A673 (cell line): ENCODE measurements at regions not wholly inside any gene's neighbourhood (a gene's known extent, or its start where the extent isn't known, plus 50 kb on each side); places are given as distances from the start of the nearest gene placed in this dataset.

Source experiments
- BruUV-seq: library from RNA; stranded (reverse); fragments of 400-500 nt; replicated peaks from 2 replicates; lab custom pipeline; 2021; lab: Mats Ljungman, UMichigan
- CTCF ChIA-PET: fragments of 300-600 bp; sonication (Branson Sonifier 250); formaldehyde crosslinking; loops from one replicate; lab custom pipeline; 2022; ENCODE audit warnings: antibody characterized with exemption; lab: Charles Lee
- POLR2A ChIA-PET: fragments of 300-600 bp; sonication (Branson Sonifier 250); formaldehyde crosslinking; loops from one replicate; lab custom pipeline; 2022; ENCODE audit warnings: antibody characterized with exemption; ENCODE audit not compliant: low non-redundant PET; lab: Charles Lee
- DNase-seq: peaks from one replicate; pipeline ENCODE4 v3.0.0-alpha.2; 2015; ENCODE audit warnings: low spot score
- H3K27ac ChIP-seq: fragments of 200-600 bp; sonication (generic); 2 replicates; pipeline ENCODE4 v1.5.1; 2016; ENCODE audit warnings: mixed run types, low read depth, mild to moderate bottlenecking, mixed read lengths, antibody characterized with exemption, low read length; ENCODE audit not compliant: poor library complexity, severe bottlenecking
- H3K27me3 ChIP-seq: fragments of 200-600 bp; sonication (generic); replicated peaks from 2 replicates; pipeline ENCODE4 v1.6.1; 2017; ENCODE audit warnings: mixed run types, low read depth, mild to moderate bottlenecking, mixed read lengths, antibody characterized with exemption, low read length; ENCODE audit not compliant: insufficient read depth, poor library complexity
- H3K36me3 ChIP-seq: fragments of 200-600 bp; sonication (generic); 2 replicates; pipeline ENCODE4 v1.6.1; 2016; ENCODE audit warnings: mixed run types, mild to moderate bottlenecking, mixed read lengths, antibody characterized with exemption, low read length; ENCODE audit not compliant: insufficient read depth, poor library complexity, severe bottlenecking
- H3K4me1 ChIP-seq: fragments of 200-600 bp; sonication (generic); 2 replicates; pipeline ENCODE4 v1.6.1; 2017; ENCODE audit warnings: mixed run types, mild to moderate bottlenecking, mixed read lengths, antibody characterized with exemption, low read length; ENCODE audit not compliant: insufficient read depth, poor library complexity, severe bottlenecking
- H3K4me3 ChIP-seq: fragments of 200-600 bp; sonication (generic); 2 replicates; pipeline ENCODE4 v1.5.1; 2016; ENCODE audit warnings: low read depth, mixed run types, mild to moderate bottlenecking, mixed read lengths, low read length; ENCODE audit not compliant: poor library complexity, severe bottlenecking
- H3K9me3 ChIP-seq: fragments of 200-600 bp; sonication (generic); 2 replicates; pipeline ENCODE4 v1.6.1; 2016; ENCODE audit warnings: mixed run types, low read depth, mild to moderate bottlenecking, mixed read lengths, antibody characterized with exemption, low read length; ENCODE audit not compliant: poor library complexity, severe bottlenecking
- EZH2 ChIP-seq: fragments of 200-600 bp; sonication (generic); IDR thresholded peaks from 2 replicates; pipeline ENCODE4 v1.6.1; 2017; ENCODE audit warnings: borderline replicate concordance, low read depth, mild to moderate bottlenecking, mixed read lengths, antibody characterized with exemption, low read length; ENCODE audit not compliant: poor library complexity, severe bottlenecking
- intact Hi-C: fragments of 100-400 bp; cut with micrococcal nuclease; formaldehyde crosslinking; loops from one replicate; pipeline ENCODE4 v1.10.0; 2022; ENCODE audit not compliant: unreplicated experiment
- TF ChIP-seq, protein P1 (sequence below): fragments of 300-800, 200-600 bp; sonication (generic); conservative IDR thresholded peaks from 2 replicates; pipeline ENCODE4 v1.5.1; 2017; ENCODE audit warnings: low read depth, mild to moderate bottlenecking, antibody characterized with exemption, low read length, moderate library complexity, mixed read lengths

DNA sequence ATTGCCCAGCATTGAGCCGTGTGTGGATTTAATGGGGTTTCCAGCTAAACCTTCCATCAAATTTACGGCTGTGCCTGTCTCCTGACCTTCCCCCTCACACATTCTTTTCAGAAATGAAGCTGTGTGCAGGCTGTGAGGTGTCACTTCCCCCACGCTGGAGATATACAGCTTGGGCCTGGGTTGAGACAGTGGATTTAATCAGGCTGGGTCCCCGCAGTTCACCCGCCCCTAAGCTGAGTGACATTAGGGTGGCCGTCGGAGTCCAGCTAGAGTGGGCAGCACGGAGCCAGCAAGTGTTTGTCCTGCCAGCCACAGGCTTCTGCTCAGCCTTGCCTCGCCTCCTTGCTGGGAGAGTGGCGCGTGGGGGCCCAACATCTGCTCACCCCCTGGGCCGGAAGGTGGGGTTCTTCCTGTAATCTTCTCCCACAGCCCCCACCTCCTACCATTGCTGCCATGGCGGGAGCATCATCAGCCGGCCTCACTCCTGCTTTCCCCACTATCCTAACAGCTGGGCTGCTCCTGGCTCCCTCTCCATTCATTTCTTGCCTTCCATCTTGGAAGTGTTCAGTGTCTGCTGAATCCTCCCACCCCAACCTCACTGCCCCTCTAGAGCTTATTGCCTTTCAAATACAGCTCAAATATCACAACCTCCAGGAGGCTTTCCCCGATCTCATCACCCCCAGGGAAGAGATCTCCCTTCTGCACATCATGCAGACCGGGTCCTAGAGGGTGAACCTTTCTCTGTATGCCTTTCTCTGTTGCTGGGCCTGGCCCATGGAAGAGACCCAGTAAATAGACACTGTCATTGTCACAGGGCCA, 149.0 kb downstream of the GLI2 start:
- TF ChIP-seq, protein P1, sequence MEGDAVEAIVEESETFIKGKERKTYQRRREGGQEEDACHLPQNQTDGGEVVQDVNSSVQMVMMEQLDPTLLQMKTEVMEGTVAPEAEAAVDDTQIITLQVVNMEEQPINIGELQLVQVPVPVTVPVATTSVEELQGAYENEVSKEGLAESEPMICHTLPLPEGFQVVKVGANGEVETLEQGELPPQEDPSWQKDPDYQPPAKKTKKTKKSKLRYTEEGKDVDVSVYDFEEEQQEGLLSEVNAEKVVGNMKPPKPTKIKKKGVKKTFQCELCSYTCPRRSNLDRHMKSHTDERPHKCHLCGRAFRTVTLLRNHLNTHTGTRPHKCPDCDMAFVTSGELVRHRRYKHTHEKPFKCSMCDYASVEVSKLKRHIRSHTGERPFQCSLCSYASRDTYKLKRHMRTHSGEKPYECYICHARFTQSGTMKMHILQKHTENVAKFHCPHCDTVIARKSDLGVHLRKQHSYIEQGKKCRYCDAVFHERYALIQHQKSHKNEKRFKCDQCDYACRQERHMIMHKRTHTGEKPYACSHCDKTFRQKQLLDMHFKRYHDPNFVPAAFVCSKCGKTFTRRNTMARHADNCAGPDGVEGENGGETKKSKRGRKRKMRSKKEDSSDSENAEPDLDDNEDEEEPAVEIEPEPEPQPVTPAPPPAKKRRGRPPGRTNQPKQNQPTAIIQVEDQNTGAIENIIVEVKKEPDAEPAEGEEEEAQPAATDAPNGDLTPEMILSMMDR, result no peak
- TF ChIP-seq EZH2, result no peak
- intact Hi-C loops, result no loop called here
- Histone ChIP-seq H3K36me3 (no peaks in the 10 kb centered on the region), H3K27ac (no peak overlapping the region), H3K4me3 (no peak overlapping the region), H3K9me3 (no peaks in the 10 kb centered on the region), H3K4me1 (peaks cover 2% of the 10 kb centered on the region), H3K27me3 (no peaks in the 10 kb centered on the region)
- no peak for DNase-seq
- BruUV-seq, result no TSS peak
- ChIA-PET CTCF (no interaction called here), POLR2A (no interaction called here)

DNA sequence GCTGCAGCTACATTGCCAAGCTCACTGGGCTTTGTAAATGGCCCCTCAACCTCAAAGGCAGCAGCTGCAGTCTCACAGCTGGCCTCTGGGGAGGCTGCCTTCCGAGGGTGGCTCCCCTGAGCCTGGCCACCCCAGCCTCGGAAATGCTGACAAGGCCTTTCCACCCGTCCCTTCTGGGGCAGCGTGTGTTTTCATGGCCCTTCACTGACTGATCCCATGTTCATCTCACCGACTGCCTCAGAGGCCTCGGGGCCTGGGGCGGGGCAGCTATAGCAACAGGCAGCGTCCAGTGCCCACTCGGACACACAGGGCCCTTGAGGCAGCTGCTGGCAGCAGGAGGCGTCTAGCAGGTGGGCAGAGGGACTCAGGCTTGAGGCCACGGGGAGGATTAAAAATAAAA, 149.7 kb downstream of the GLI2 start:
- no peak for DNase-seq
- ChIA-PET POLR2A (no interaction called here), CTCF (no interaction called here)
- Histone ChIP-seq H3K4me1 (no peaks in the 10 kb centered on the region), H3K27ac (no peak overlapping the region), H3K9me3 (no peaks in the 10 kb centered on the region), H3K4me3 (no peak overlapping the region), H3K27me3 (no peaks in the 10 kb centered on the region), H3K36me3 (no peaks in the 10 kb centered on the region)
- intact Hi-C loops, result no loop called here
- TF ChIP-seq, protein P1, result no peak
- TF ChIP-seq EZH2, result no peak
- BruUV-seq, result no TSS peak

DNA sequence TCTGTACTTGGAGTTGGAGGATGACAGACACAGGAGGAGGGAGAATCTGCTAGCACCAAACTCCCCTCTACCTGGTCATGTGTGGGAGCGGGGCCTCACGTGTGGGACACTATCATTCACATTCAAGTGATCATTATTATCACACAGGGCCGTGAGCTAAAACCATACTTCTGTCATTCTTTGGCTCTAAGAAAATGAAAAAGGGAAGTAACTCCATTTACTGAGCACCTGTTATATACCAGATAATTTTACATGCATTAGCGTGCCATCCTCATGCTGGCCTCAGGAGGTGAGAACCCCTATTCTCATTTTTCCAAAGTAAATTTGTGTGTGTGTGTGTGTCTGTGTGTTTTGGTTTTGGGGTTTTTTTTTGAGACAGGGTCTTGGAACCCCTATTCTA, 150.1 kb downstream of the GLI2 start:
- Histone ChIP-seq H3K9me3 (no peaks in the 10 kb centered on the region), H3K36me3 (no peaks in the 10 kb centered on the region), H3K27ac (no peak overlapping the region), H3K4me3 (no peak overlapping the region), H3K4me1 (no peaks in the 10 kb centered on the region), H3K27me3 (no peaks in the 10 kb centered on the region)
- BruUV-seq, result no TSS peak
- intact Hi-C loops, result no loop called here
- POLR2A ChIA-PET, result no interaction called here
- DNase-seq, result no peak
- CTCF ChIA-PET, result no interaction called here
- no peak for TF ChIP-seq EZH2
